HCT116 (cell line): ENCODE measurements at regions not wholly inside any gene's neighbourhood (a gene's known extent, or its start where the extent isn't known, plus 50 kb on each side); places are given as distances from the start of the nearest gene placed in this dataset.

Source experiments
- ATAC-seq: fragments of 200-7000 bp; cut with Tn5 transposase; 2 replicates; pipeline ENCODE4 v1.9.1; 2020; ENCODE audit warnings: mild to moderate bottlenecking, moderate library complexity
- BruUV-seq: library from RNA; stranded (reverse); fragments of 400-500 nt; replicated peaks from 2 replicates; lab custom pipeline; 2021; lab: Mats Ljungman, UMichigan
- CTCF ChIA-PET: fragments of 300-600 bp; sonication (Branson Sonifier 250); formaldehyde crosslinking; loops from one replicate; lab custom pipeline; 2021; ENCODE audit warnings: antibody characterized with exemption; lab: Charles Lee
- POLR2A ChIA-PET: fragments of 300-600, 350-600 bp; sonication (Branson Sonifier 250); formaldehyde crosslinking; loops from one replicate; lab custom pipeline; 2021; ENCODE audit warnings: antibody characterized with exemption; lab: Charles Lee
- RAD21 ChIA-PET, 2 experiments: fragments of 300-600 bp; sonication (Branson Sonifier 250); formaldehyde crosslinking; loops; one replicate each; lab custom pipeline; 2023; ENCODE audit warnings: low total read pairs in 2 of 2; ENCODE audit not compliant: uncharacterized antibody in 2 of 2, unreplicated experiment in 2 of 2, low non-redundant PET in 1 of 2; lab: Charles Lee
- DNase-seq: peaks from one replicate; pipeline ENCODE4 v3.0.0-alpha.2; 2010; ENCODE audit warnings: low read depth, low spot score
- H2AFZ ChIP-seq: fragments of 200-600 bp; shearing (Covaris generic), sonication (generic); 2 replicates; pipeline ENCODE4 v1.6.1; 2017; ENCODE audit warnings: low read depth, mixed run types, mixed read lengths, antibody characterized with exemption, low read length; ENCODE audit not compliant: poor library complexity, severe bottlenecking
- H3K27ac ChIP-seq: 2 replicates; pipeline ENCODE4 v1.5.1; 2012; ENCODE audit warnings: low read depth, low read length
- H3K27me3 ChIP-seq: fragments of 200-600 bp; sonication (generic); 2 replicates; pipeline ENCODE4 v1.6.1; 2016; ENCODE audit warnings: mixed run types, low read length, mixed read lengths; ENCODE audit not compliant: insufficient read depth
- H3K36me3 ChIP-seq, 2 experiments: fragments of 200-500 bp in 1 of 2; fragments of 200-600 bp in 1 of 2; sonication (Bioruptor generic) in 1 of 2; sonication (generic) in 1 of 2; 2 replicates each; pipeline versions ENCODE4 v1.5.1 to v1.6.1; 2014 to 2016; ENCODE audit warnings: low read length in 2 of 2, inconsistent platforms in 1 of 2, mixed read lengths in 1 of 2, mixed run types in 1 of 2; ENCODE audit not compliant: insufficient read depth in 2 of 2, control insufficient read depth in 1 of 2
- H3K4me1 ChIP-seq, 2 experiments: fragments of 200-600 bp in 1 of 2; sonication (generic) in 1 of 2; 2 replicates each; pipeline versions ENCODE4 v1.5.1 to v1.6.1; 2012 to 2017; ENCODE audit warnings: low read length in 2 of 2, inconsistent platforms in 1 of 2, mild to moderate bottlenecking in 1 of 2, mixed read lengths in 1 of 2, mixed run types in 1 of 2, moderate library complexity in 1 of 2; ENCODE audit not compliant: insufficient read depth in 2 of 2, control insufficient read depth in 1 of 2
- H3K4me2 ChIP-seq: fragments of 200-600 bp; sonication (generic); 2 replicates; pipeline ENCODE4 v1.6.1; 2017; ENCODE audit warnings: mixed run types, low read length, mixed read lengths
- H3K4me3 ChIP-seq, 2 experiments: fragments of 200-600 bp in 1 of 2; sonication (generic) in 1 of 2; replicated peaks in 1 of 2; 2 replicates each; pipeline ENCODE4 v1.5.1; 2011 to 2016; ENCODE audit warnings: low read length in 2 of 2, control low read depth in 1 of 2, low read depth in 1 of 2, mild to moderate bottlenecking in 1 of 2, mixed read lengths in 1 of 2, mixed run types in 1 of 2
- H3K79me2 ChIP-seq: fragments of 200-600 bp; sonication (generic); 2 replicates; pipeline ENCODE4 v1.6.1; 2017; ENCODE audit warnings: mild to moderate bottlenecking, mixed run types, low read length, moderate library complexity, mixed read lengths; ENCODE audit not compliant: insufficient read depth
- H3K9ac ChIP-seq: fragments of 200-600 bp; sonication (generic); 2 replicates; pipeline ENCODE4 v1.6.1; 2016; ENCODE audit warnings: low read length, mixed read lengths
- H3K9me2 ChIP-seq: fragments of 200-600 bp; sonication (generic), shearing (Covaris generic); 2 replicates; pipeline ENCODE4 v1.6.1; 2017; ENCODE audit warnings: mixed run types, mild to moderate bottlenecking, moderate library complexity; ENCODE audit not compliant: insufficient read depth
- H3K9me3 ChIP-seq, 2 experiments: fragments of 200-500 bp in 1 of 2; fragments of 200-600 bp in 1 of 2; sonication (Bioruptor generic) in 1 of 2; sonication (generic) in 1 of 2; 2 replicates each; pipeline ENCODE4 v1.6.1; 2014 to 2017; ENCODE audit warnings: low read length in 2 of 2, mixed read lengths in 2 of 2, inconsistent platforms in 1 of 2, low read depth in 1 of 2, mild to moderate bottlenecking in 1 of 2, mixed run types in 1 of 2, moderate library complexity in 1 of 2; ENCODE audit not compliant: control insufficient read depth in 1 of 2, insufficient read depth in 1 of 2
- H4K20me1 ChIP-seq: fragments of 200-600 bp; sonication (generic), shearing (Covaris generic); 2 replicates; pipeline ENCODE4 v1.6.1; 2017; ENCODE audit warnings: mixed run types, mild to moderate bottlenecking, moderate library complexity; ENCODE audit not compliant: insufficient read depth
- ATF3 ChIP-seq: IDR thresholded peaks from 2 replicates; pipeline ENCODE4 v1.6.1; 2012
- CBX3 ChIP-seq: IDR thresholded peaks from 2 replicates; pipeline ENCODE4 v1.6.1; 2012; ENCODE audit warnings: low read depth
- CEBPB ChIP-seq: IDR thresholded peaks from 2 replicates; pipeline ENCODE4 v1.6.1; 2012; ENCODE audit warnings: low read depth
- EGR1 ChIP-seq: IDR thresholded peaks from 2 replicates; pipeline ENCODE4 v1.6.1; 2012; ENCODE audit warnings: low read depth
- ELF1 ChIP-seq: IDR thresholded peaks from 2 replicates; pipeline ENCODE4 v1.6.1; 2012; ENCODE audit warnings: low read depth, borderline replicate concordance
- EZH2phosphoT487 ChIP-seq: fragments of 200-600 bp; IDR thresholded peaks from 2 replicates; pipeline ENCODE4 v1.6.1; 2018; ENCODE audit warnings: antibody characterized with exemption, borderline replicate concordance
- FOSL1 ChIP-seq: IDR thresholded peaks from 2 replicates; pipeline ENCODE4 v1.6.1; 2012; ENCODE audit warnings: low read depth
- JUND ChIP-seq: IDR thresholded peaks from 2 replicates; pipeline ENCODE4 v1.6.1; 2012
- MAX ChIP-seq: IDR thresholded peaks from 2 replicates; pipeline ENCODE4 v1.6.1; 2012
- POLR2A ChIP-seq: IDR thresholded peaks from 2 replicates; pipeline ENCODE4 v1.7.0; 2011; ENCODE audit warnings: borderline replicate concordance; ENCODE audit not compliant: insufficient read depth, insufficient read length; ENCODE audit errors: extremely low read depth
- POLR2AphosphoS5 ChIP-seq: IDR thresholded peaks from 2 replicates; pipeline ENCODE4 v1.6.1; 2011; ENCODE audit warnings: mild to moderate bottlenecking, low read depth, low read length, moderate library complexity
- RAD21 ChIP-seq: IDR thresholded peaks from 2 replicates; pipeline ENCODE4 v1.6.1; 2012; ENCODE audit warnings: low read depth, mild to moderate bottlenecking
- REST ChIP-seq: IDR thresholded peaks from 2 replicates; pipeline ENCODE4 v1.6.1; 2012; ENCODE audit warnings: low read depth
- SIN3A ChIP-seq: IDR thresholded peaks from 2 replicates; pipeline ENCODE4 v1.6.1; 2012; ENCODE audit warnings: low read depth
- SP1 ChIP-seq: IDR thresholded peaks from 2 replicates; pipeline ENCODE4 v1.6.1; 2012; ENCODE audit warnings: low read depth
- SRF ChIP-seq: IDR thresholded peaks from 2 replicates; pipeline ENCODE4 v1.6.1; 2012; ENCODE audit warnings: low read depth
- TCF7L2 ChIP-seq: IDR thresholded peaks from 2 replicates; pipeline ENCODE4 v1.7.0; 2011; ENCODE audit warnings: borderline replicate concordance, inconsistent platforms; ENCODE audit not compliant: insufficient read depth, insufficient read length; ENCODE audit errors: extremely low read depth
- ZBTB33 ChIP-seq: IDR thresholded peaks from 2 replicates; pipeline ENCODE4 v1.6.1; 2011; ENCODE audit warnings: mild to moderate bottlenecking, low read length, moderate library complexity; ENCODE audit not compliant: insufficient replicate concordance; ENCODE audit errors: extremely low read depth
- ZFX ChIP-seq: fragments of 450-650 bp; IDR thresholded peaks from 2 replicates; pipeline ENCODE4 v1.6.1; 2017
- ZNF274 ChIP-seq: fragments of 200-500 bp; sonication (Bioruptor generic); IDR thresholded peaks from 2 replicates; pipeline ENCODE4 v1.6.1; 2014; ENCODE audit warnings: mild to moderate bottlenecking, low read depth, low read length, inconsistent platforms
- intact Hi-C: fragments of 100-400 bp; cut with micrococcal nuclease; formaldehyde crosslinking; loops from 2 replicates; pipeline ENCODE4 v1.10.0; 2022

- no peak for TF ChIP-seq CBX3
- no peak for TF ChIP-seq ELF1
- TF ChIP-seq SIN3A = no peak
- no peak for TF ChIP-seq CEBPB
- TF ChIP-seq RAD21 = no peak
- no peak for TF ChIP-seq EGR1
- no peak for TF ChIP-seq FOSL1
- TF ChIP-seq SP1 = no peak
- no peak for TF ChIP-seq SRF
- no peak for TF ChIP-seq POLR2A
- no peak for TF ChIP-seq ZFX
Measured at GRCh38 chr4:83819582-83819981, 283.7 kb downstream of the GPAT3 start (continued).

- Histone ChIP-seq H3K27ac (no peak overlapping the region), H3K4me1 (no peaks in the 10 kb centered on the region), H3K27me3 (no peaks in the 10 kb centered on the region), H3K9me3 (no peaks in the 10 kb centered on the region), H3K9me2 (peaks cover 4% of the 10 kb centered on the region; the same call in 1 of the 2 replicates), H4K20me1 (no peaks in the 10 kb centered on the region), H3K4me3 (no peak overlapping the region), H3K9ac (no peak overlapping the region), H2AFZ (no peak overlapping the region), H3K36me3 (no peaks in the 10 kb centered on the region), H3K79me2 (no peaks in the 10 kb centered on the region), H3K4me2 (no peak overlapping the region)
- DNase-seq (no peak), ATAC-seq (no peak)
- CTCF ChIA-PET = no interaction called here
- intact Hi-C loops = no loop called here
- POLR2A ChIA-PET = no interaction called here
- RAD21 ChIA-PET = no interaction called here
- BruUV-seq = no TSS peak
- no peak for TF ChIP-seq ZFX
- TF ChIP-seq ZBTB33 = no peak
- no peak for TF ChIP-seq JUND
- TF ChIP-seq ATF3 = no peak
- no peak for TF ChIP-seq CBX3
- no peak for TF ChIP-seq ZNF274
- no peak for TF ChIP-seq POLR2A
- no peak for TF ChIP-seq SIN3A
- no peak for TF ChIP-seq MAX
- no peak for TF ChIP-seq RAD21
- TF ChIP-seq ELF1 = no peak
- no peak for TF ChIP-seq POLR2AphosphoS5
- no peak for TF ChIP-seq EZH2phosphoT487
- no peak for TF ChIP-seq EGR1
- no peak for TF ChIP-seq TCF7L2
- no peak for TF ChIP-seq SP1
- no peak for TF ChIP-seq REST
Measured at GRCh38 chr4:83810428-83810827, 274.5 kb downstream of the GPAT3 start.
